Loucy (cell line): ENCODE measurements at regions not wholly inside any gene's neighbourhood (a gene's known extent, or its start where the extent isn't known, plus 50 kb on each side); places are given as distances from the start of the nearest gene placed in this dataset.

Experiments
- H2AFZ ChIP-seq: fragments of 200-600 bp; sonication (generic); 2 replicates; pipeline ENCODE4 v1.6.0; 2016; ENCODE audit warnings: antibody characterized with exemption, mild to moderate bottlenecking, low read length, moderate library complexity
- H3F3A ChIP-seq: fragments of 200-600 bp; 2 replicates; pipeline ENCODE4 v1.6.0; 2016; ENCODE audit warnings: antibody characterized with exemption, low read depth, mild to moderate bottlenecking
- H3K27me3 ChIP-seq: fragments of 200-600 bp; sonication (generic); 2 replicates; pipeline ENCODE4 v1.6.1; 2014; ENCODE audit warnings: low read length, mild to moderate bottlenecking; ENCODE audit not compliant: insufficient read depth, poor library complexity, severe bottlenecking
- H3K36me3 ChIP-seq: fragments of 200-600 bp; sonication (generic); 2 replicates; pipeline ENCODE4 v1.6.1; 2016; ENCODE audit warnings: low read length; ENCODE audit not compliant: insufficient read depth
- H3K4me1 ChIP-seq: fragments of 200-600 bp; sonication (generic); 2 replicates; pipeline ENCODE4 v1.5.1; 2014; ENCODE audit warnings: low read length, mild to moderate bottlenecking; ENCODE audit not compliant: insufficient read depth, poor library complexity, severe bottlenecking
- H3K4me2 ChIP-seq: fragments of 200-600 bp; sonication (generic); 2 replicates; pipeline ENCODE4 v1.6.0; 2014; ENCODE audit warnings: antibody characterized with exemption, low read length, low read depth, mild to moderate bottlenecking; ENCODE audit not compliant: poor library complexity, severe bottlenecking
- H3K4me3 ChIP-seq: fragments of 200-600 bp; sonication (generic); 2 replicates; pipeline ENCODE4 v1.5.1; 2014; ENCODE audit warnings: low read length, mild to moderate bottlenecking, mixed read lengths; ENCODE audit not compliant: poor library complexity, severe bottlenecking
- H3K79me2 ChIP-seq: fragments of 200-600 bp; sonication (generic); 2 replicates; pipeline ENCODE4 v1.6.1; 2014; ENCODE audit warnings: low read length; ENCODE audit not compliant: insufficient read depth
- H3K9ac ChIP-seq: fragments of 200-600 bp; sonication (generic); 2 replicates; pipeline ENCODE4 v1.6.0; 2014; ENCODE audit warnings: mild to moderate bottlenecking, low read depth, low read length, moderate library complexity; ENCODE audit not compliant: poor library complexity, severe bottlenecking
- H3K9me2 ChIP-seq: fragments of 200-600 bp; sonication (generic); replicated peaks from 2 replicates; pipeline ENCODE4 v1.6.1; 2016; ENCODE audit warnings: low read depth, low read length, mixed read lengths
- H3K9me3 ChIP-seq: fragments of 200-600 bp; sonication (generic); 2 replicates; pipeline ENCODE4 v1.6.1; 2014; ENCODE audit warnings: mild to moderate bottlenecking, antibody characterized with exemption, low read length, low read depth; ENCODE audit not compliant: insufficient read depth
- H4K20me1 ChIP-seq: fragments of 200-600 bp; sonication (generic); 2 replicates; pipeline ENCODE4 v1.6.0; 2014; ENCODE audit warnings: antibody characterized with exemption, low read length, mild to moderate bottlenecking; ENCODE audit not compliant: insufficient read depth, poor library complexity, severe bottlenecking
- EZH2phosphoT487 ChIP-seq: fragments of 200-600 bp; IDR thresholded peaks from 2 replicates; pipeline ENCODE4 v1.6.1; 2018; ENCODE audit warnings: antibody characterized with exemption, mild to moderate bottlenecking, moderate library complexity, borderline replicate concordance
- TF ChIP-seq, protein P1 (sequence below): fragments of 200-600 bp; sonication (generic); conservative IDR thresholded peaks from 2 replicates; pipeline ENCODE4 v1.5.1; 2014; ENCODE audit warnings: mild to moderate bottlenecking, antibody characterized with exemption, low read length

GRCh38 chr1:164423136-164423535 is 135.8 kb upstream of the PBX1 start:
- Histone ChIP-seq H3K36me3 (no peaks in the 10 kb centered on the region), H3K27me3 (no peaks in the 10 kb centered on the region), H3K79me2 (no peaks in the 10 kb centered on the region), H3F3A (no peaks in the 10 kb centered on the region), H3K9me2 (no peaks in the 10 kb centered on the region), H3K4me2 (no peak overlapping the region), H2AFZ (no peak overlapping the region), H3K9me3 (no peaks in the 10 kb centered on the region), H3K9ac (no peak overlapping the region), H4K20me1 (no peaks in the 10 kb centered on the region), H3K4me3 (no peak overlapping the region), H3K4me1 (no peaks in the 10 kb centered on the region)
- TF ChIP-seq EZH2phosphoT487, result no peak
- TF ChIP-seq, protein P1, sequence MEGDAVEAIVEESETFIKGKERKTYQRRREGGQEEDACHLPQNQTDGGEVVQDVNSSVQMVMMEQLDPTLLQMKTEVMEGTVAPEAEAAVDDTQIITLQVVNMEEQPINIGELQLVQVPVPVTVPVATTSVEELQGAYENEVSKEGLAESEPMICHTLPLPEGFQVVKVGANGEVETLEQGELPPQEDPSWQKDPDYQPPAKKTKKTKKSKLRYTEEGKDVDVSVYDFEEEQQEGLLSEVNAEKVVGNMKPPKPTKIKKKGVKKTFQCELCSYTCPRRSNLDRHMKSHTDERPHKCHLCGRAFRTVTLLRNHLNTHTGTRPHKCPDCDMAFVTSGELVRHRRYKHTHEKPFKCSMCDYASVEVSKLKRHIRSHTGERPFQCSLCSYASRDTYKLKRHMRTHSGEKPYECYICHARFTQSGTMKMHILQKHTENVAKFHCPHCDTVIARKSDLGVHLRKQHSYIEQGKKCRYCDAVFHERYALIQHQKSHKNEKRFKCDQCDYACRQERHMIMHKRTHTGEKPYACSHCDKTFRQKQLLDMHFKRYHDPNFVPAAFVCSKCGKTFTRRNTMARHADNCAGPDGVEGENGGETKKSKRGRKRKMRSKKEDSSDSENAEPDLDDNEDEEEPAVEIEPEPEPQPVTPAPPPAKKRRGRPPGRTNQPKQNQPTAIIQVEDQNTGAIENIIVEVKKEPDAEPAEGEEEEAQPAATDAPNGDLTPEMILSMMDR, result no peak

DNA sequence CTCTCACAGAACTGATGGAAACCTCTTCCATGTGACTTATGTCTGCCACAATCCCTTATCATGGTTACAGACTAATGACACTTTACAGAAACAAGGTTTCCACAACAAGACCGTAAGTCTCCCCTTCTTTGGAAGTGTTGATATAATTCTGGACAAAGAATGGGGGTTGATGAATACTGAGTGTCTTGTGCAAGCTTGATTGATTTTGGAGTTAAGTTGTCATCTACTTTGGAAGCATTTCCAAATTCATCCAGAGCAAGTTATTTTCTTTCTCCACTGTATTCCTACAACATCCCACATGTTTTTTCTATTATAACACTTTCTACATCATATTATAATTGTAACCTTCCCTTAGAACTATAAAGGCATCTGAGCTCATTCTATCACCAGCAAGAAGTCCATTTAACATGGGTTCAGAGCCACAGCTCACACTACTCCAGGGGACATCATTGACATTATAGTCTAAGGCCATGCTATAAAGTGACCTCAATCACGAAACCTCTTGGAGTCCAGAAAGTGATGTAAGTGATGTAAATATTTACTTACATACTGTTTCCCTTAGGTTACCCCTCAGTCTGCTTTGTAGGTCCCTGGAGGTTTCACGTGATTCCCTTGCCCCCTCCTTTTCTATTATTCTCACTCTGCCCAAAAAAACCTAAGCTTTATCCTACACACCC is 125.7 kb upstream of the PBX1 start:
- TF ChIP-seq EZH2phosphoT487, result no peak
- TF ChIP-seq, protein P1, result no peak
- Histone ChIP-seq H3K4me2 (no peak overlapping the region), H3K9me2 (no peaks in the 10 kb centered on the region), H3F3A (no peaks in the 10 kb centered on the region), H3K36me3 (no peaks in the 10 kb centered on the region; the same call in 1 of the 2 replicates), H4K20me1 (no peaks in the 10 kb centered on the region), H3K27me3 (no peaks in the 10 kb centered on the region), H3K9ac (no peak overlapping the region), H3K9me3 (no peaks in the 10 kb centered on the region), H3K4me3 (no peak overlapping the region), H2AFZ (no peak overlapping the region), H3K79me2 (no peaks in the 10 kb centered on the region), H3K4me1 (no peaks in the 10 kb centered on the region)

- H3K27me3 ChIP-seq, result no peaks in the 10 kb centered on the region
Observed at GRCh38 chr1:164433818-164434170, 125.2 kb upstream of the PBX1 start.

More at GRCh38 chr1:164433818-164434170, 125.2 kb upstream of the PBX1 start:
- Histone ChIP-seq H3K4me2 (no peak overlapping the region), H3K9me2 (no peaks in the 10 kb centered on the region), H3K79me2 (no peaks in the 10 kb centered on the region), H3K4me3 (no peak overlapping the region), H3F3A (no peaks in the 10 kb centered on the region), H3K4me1 (no peaks in the 10 kb centered on the region), H2AFZ (no peak overlapping the region), H3K9me3 (no peaks in the 10 kb centered on the region), H4K20me1 (no peaks in the 10 kb centered on the region), H3K9ac (no peak overlapping the region), H3K36me3 (no peaks in the 10 kb centered on the region; the same call in 1 of the 2 replicates)
- TF ChIP-seq, protein P1, result no peak
- TF ChIP-seq EZH2phosphoT487, result no peak
